ENCODE measurements at regions not wholly inside any gene's neighbourhood (a gene's known extent, or its start where the extent isn't known, plus 50 kb on each side); places are given as distances from the start of the nearest gene placed in this dataset.

DNA sequence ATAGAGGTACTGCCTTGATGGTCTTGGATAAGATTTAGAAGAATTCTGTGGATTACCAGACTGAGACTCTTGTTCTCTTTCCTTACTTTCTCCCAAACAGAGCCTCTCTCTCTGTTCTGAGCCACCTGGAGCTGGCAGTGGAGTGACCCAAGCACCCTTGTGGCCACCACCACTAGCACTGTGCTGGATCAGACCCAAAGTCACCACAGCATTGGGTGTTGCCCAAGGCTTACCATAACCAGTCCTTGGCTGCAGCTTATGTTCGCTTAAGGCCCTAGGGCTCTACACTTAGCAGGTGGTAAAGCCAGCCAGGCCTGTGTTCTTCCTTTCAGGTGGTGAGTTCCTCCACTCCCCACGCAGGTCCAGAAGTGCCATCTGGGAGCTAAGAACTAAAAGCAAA is 79.8 kb downstream of the SEM1 start:
- H3K4me1 Mint-ChIP-seq: peaks cover 4 to 5% of the 10 kb centered on the region in 2 experiments
- H4K91ac ChIP-seq (ENCODE audit: insufficient read length, low read depth, low read length): no peak overlapping the region
- no peak overlapping the region for H2BK12ac ChIP-seq (ENCODE audit: insufficient read length, low read depth, low read length)
- H3K4me3 Mint-ChIP-seq: no peak overlapping the region
- no peaks in the 10 kb centered on the region for H3K79me1 ChIP-seq (ENCODE audit: insufficient read depth, low read depth, low read length, poor library complexity, severe bottlenecking)
- H3K4me1 ChIP-seq (ENCODE audit: insufficient read depth, low read length): no peaks in the 10 kb centered on the region
- no peak overlapping the region for H2BK120ac ChIP-seq (ENCODE audit: low read depth, low read length, poor library complexity, severe bottlenecking)
- H3K4me2 ChIP-seq (ENCODE audit: insufficient read depth, insufficient read length, low read length): no peak overlapping the region
- H4K20me1 ChIP-seq (ENCODE audit: control insufficient read depth, insufficient read depth, insufficient read length): no peaks in the 10 kb centered on the region
- no peak overlapping the region for H3K27ac ChIP-seq (ENCODE audit: insufficient read length, low read depth, low read length)
- no peaks in the 10 kb centered on the region for H3K27me3 ChIP-seq (ENCODE audit: insufficient read depth, low read length)
- no peak for DNase-seq
- no peak overlapping the region for H3K14ac ChIP-seq (ENCODE audit: insufficient read depth, low read length)
- no peak overlapping the region for H4K8ac ChIP-seq (replicated peaks; ENCODE audit: insufficient read length, low read depth, low read length)
- no peak overlapping the region for H3K27ac Mint-ChIP-seq
- H2BK20ac ChIP-seq (ENCODE audit: low read depth, low read length, poor library complexity, severe bottlenecking): no peak overlapping the region
- no peak overlapping the region for H3K18ac ChIP-seq (ENCODE audit: insufficient read length, low read depth, low read length)
- H3K27me3 Mint-ChIP-seq (ENCODE audit: low read depth): peaks cover 2% of the 10 kb centered on the region; the same call in 1 of the 2 replicates
- H2AK5ac ChIP-seq (ENCODE audit: insufficient read length, low read length): no peak overlapping the region
- WGBS (ENCODE audit: extremely low coverage, insufficient read length, low lambda C conversion rate): no CpG with 5 or more reads among the region's 2 CpGs
- no peaks in the 10 kb centered on the region for H3K9me3 ChIP-seq (ENCODE audit: control insufficient read depth, low read depth, low read length)
- H3K79me2 ChIP-seq (ENCODE audit: insufficient read depth, low read length): no peaks in the 10 kb centered on the region
- H2BK15ac ChIP-seq (ENCODE audit: low read depth, low read length): no peak overlapping the region
- H3K9me3 Mint-ChIP-seq: no peaks in the 10 kb centered on the region
- H3K36me3 Mint-ChIP-seq (ENCODE audit: insufficient read depth in 1 of 3, low read depth in 3 of 3): no peaks in the 10 kb centered on the region
- no peak overlapping the region for H2BK5ac ChIP-seq (ENCODE audit: insufficient read length, low read length)
- H3K9ac ChIP-seq (ENCODE audit: extremely low read depth, insufficient read length, low read length): no peak overlapping the region
- no peak overlapping the region for H3K23ac ChIP-seq (ENCODE audit: insufficient read length, low read depth, low read length)
- no peak overlapping the region for H3K56ac ChIP-seq (ENCODE audit: insufficient read length, low read depth, low read length)
- no peak overlapping the region for H4K5ac ChIP-seq (ENCODE audit: insufficient read length, low read depth, low read length)
- no peak for TF ChIP-seq CTCF (conservative IDR thresholded peaks at IDR 0.05)
- H3K23me2 ChIP-seq (ENCODE audit: insufficient read length, low read depth, low read length, poor library complexity, severe bottlenecking): no peaks in the 10 kb centered on the region
- H3K4ac ChIP-seq (ENCODE audit: low read depth, low read length): no peak overlapping the region
- H2AFZ ChIP-seq (ENCODE audit: low read length): no peak overlapping the region
- H3T11ph ChIP-seq (ENCODE audit: low read length): no peak overlapping the region
